ENCODE measurements at regions not wholly inside any gene's neighbourhood (a gene's known extent, or its start where the extent isn't known, plus 50 kb on each side); places are given as distances from the start of the nearest gene placed in this dataset.

- no peak for DNase-seq (ENCODE audit: low read depth)
- no peak for TF ChIP-seq CTCF (conservative IDR thresholded peaks at IDR 0.05; ENCODE audit: low read depth, low read length)
- H3K4me3 ChIP-seq (ENCODE audit: low read length): no peak overlapping the region
Observed at GRCh38 chr17:69800870-69801269, 274.2 kb upstream of the KCNJ16 start.

- no peak for TF ChIP-seq CTCF (conservative IDR thresholded peaks at IDR 0.05; ENCODE audit: low read depth, low read length)
- DNase-seq (ENCODE audit: low read depth): no peak
- no peak overlapping the region for H3K4me3 ChIP-seq (ENCODE audit: low read length)
Observed at GRCh38 chr17:69801368-69801767, 273.7 kb upstream of the KCNJ16 start.

GRCh38 chr17:69802045-69802740 is 272.8 kb upstream of the KCNJ16 start:
- TF ChIP-seq CTCF (conservative IDR thresholded peaks at IDR 0.05; ENCODE audit: low read depth, low read length): no peak
- no peak overlapping the region for H3K4me3 ChIP-seq (ENCODE audit: low read length)
- no peak for DNase-seq (ENCODE audit: low read depth)

- no peak for DNase-seq (ENCODE audit: low read depth)
- no peak for TF ChIP-seq CTCF (conservative IDR thresholded peaks at IDR 0.05; ENCODE audit: low read depth, low read length)
- H3K4me3 ChIP-seq (ENCODE audit: low read length): no peak overlapping the region
Observed at GRCh38 chr17:69809331-69809730, 265.7 kb upstream of the KCNJ16 start.

GRCh38 chr17:69810326-69810965 is 264.6 kb upstream of the KCNJ16 start:
- no peak overlapping the region for H3K4me3 ChIP-seq (ENCODE audit: low read length)
- DNase-seq (ENCODE audit: low read depth): no peak
- TF ChIP-seq CTCF (conservative IDR thresholded peaks at IDR 0.05; ENCODE audit: low read depth, low read length): no peak

GRCh38 chr17:69812240-69812837 is 262.7 kb upstream of the KCNJ16 start:
- no peak overlapping the region for H3K4me3 ChIP-seq (ENCODE audit: low read length)
- TF ChIP-seq CTCF (conservative IDR thresholded peaks at IDR 0.05; ENCODE audit: low read depth, low read length): no peak
- no peak for DNase-seq (ENCODE audit: low read depth)

GRCh38 chr17:69814031-69814430 is 261.0 kb upstream of the KCNJ16 start:
- no peak for TF ChIP-seq CTCF (conservative IDR thresholded peaks at IDR 0.05; ENCODE audit: low read depth, low read length)
- no peak for DNase-seq (ENCODE audit: low read depth)
- H3K4me3 ChIP-seq (ENCODE audit: low read length): no peak overlapping the region

All from retinal pigment epithelial cell (primary cell).